ENCODE measurements at regions not wholly inside any gene's neighbourhood (a gene's known extent, or its start where the extent isn't known, plus 50 kb on each side); places are given as distances from the start of the nearest gene placed in this dataset.

DNA sequence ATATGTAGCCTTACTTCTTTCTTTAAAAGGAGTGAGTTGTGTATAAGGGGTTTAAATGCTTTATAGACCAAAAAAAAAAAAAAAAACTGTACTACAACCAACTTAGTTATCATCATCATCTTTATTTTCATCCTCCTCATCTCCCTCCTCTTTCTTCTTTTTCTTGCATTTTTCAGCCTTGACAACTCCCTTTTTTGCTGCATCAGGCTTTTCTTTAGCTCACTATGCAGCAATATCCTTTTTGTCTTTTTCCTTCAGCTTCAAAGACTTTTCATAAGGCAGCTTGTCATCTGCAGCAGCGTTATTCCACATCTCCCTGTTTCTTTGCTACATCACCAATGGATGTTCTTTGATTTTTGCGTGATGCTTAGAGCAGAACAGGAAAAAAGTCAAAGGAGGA lies 526.0 kb downstream of the ZNF608 start:
- CTCF ChIA-PET = no interaction called here
- Histone ChIP-seq H3K9me3 (replicated peaks; ENCODE audit: control insufficient read depth, insufficient read depth, low read length) (no peaks in the 10 kb centered on the region), H3K4me2 (ENCODE audit: insufficient read depth, low read length) (no peak overlapping the region), H3K27ac (ENCODE audit: insufficient read depth, low read depth, low read length) (no peak overlapping the region), H3K27me3 (ENCODE audit: control insufficient read depth in 2 of 2, insufficient read depth in 2 of 2, low read length in 2 of 2) (no peaks in the 10 kb centered on the region), H2AFZ (ENCODE audit: low read depth, low read length) (no peak overlapping the region), H4K20me1 (replicated peaks; ENCODE audit: control insufficient read depth, extremely low read depth, insufficient read depth, low read length) (no peaks in the 10 kb centered on the region), H3K9me1 (replicated peaks; ENCODE audit: control insufficient read depth, extremely low read depth, insufficient read depth, low read length) (no peaks in the 10 kb centered on the region), H3K4me1 (ENCODE audit: control insufficient read depth, extremely low read depth, insufficient read depth, low read length) (no peaks in the 10 kb centered on the region), H3K4me3 (replicated peaks in 1 of 3; ENCODE audit: insufficient read depth in 1 of 3, low read depth in 1 of 3, low read length in 3 of 3) (no peak overlapping the region), H3K9ac (replicated peaks; ENCODE audit: extremely low read depth, insufficient read depth, low read length) (no peak overlapping the region), H3K79me2 (ENCODE audit: control insufficient read depth, insufficient read depth, low read length) (no peaks in the 10 kb centered on the region), H3K36me3 (ENCODE audit: control insufficient read depth in 2 of 2, extremely low read depth in 1 of 2, insufficient read depth in 2 of 2, low read length in 2 of 2) (no peaks in the 10 kb centered on the region)
- dilution Hi-C loops (cut with MboI; ENCODE audit: extremely low pct_ligation_motif_present, low sequenced_read_pairs) (no loop called here), intact Hi-C loops (cut with micrococcal nuclease) (no loop called here)
- TF ChIP-seq EZH2 (IDR thresholded peaks at IDR 0.05; ENCODE audit: borderline replicate concordance, low read depth, low read length, severe bottlenecking) = no peak
- no peak for TF ChIP-seq POLR2AphosphoS5 (IDR thresholded peaks at IDR 0.05; ENCODE audit: insufficient read depth, low read depth, low read length)
- TF ChIP-seq POLR2A (IDR thresholded peaks at IDR 0.05; ENCODE audit: low read depth, low read length) = no peak
- TF ChIP-seq GATA2 (IDR thresholded peaks at IDR 0.05; ENCODE audit: insufficient read depth, insufficient read length, low read depth, low read length) = no peak
- TF ChIP-seq CTCF (IDR thresholded peaks at IDR 0.05; ENCODE audit: extremely low read depth in 1 of 2, insufficient read depth in 1 of 2, low read depth in 1 of 2, low read length in 2 of 2) = no peak
- TF ChIP-seq JUN (IDR thresholded peaks at IDR 0.05; ENCODE audit: borderline replicate concordance, insufficient read depth, insufficient read length, low read depth) = no peak
- TF ChIP-seq MYC (IDR thresholded peaks at IDR 0.05; ENCODE audit: low read depth, low read length) = no peak
- TF ChIP-seq FOS (IDR thresholded peaks at IDR 0.05; ENCODE audit: borderline replicate concordance, insufficient read depth, low read length) = no peak
- TF ChIP-seq, protein P1, sequence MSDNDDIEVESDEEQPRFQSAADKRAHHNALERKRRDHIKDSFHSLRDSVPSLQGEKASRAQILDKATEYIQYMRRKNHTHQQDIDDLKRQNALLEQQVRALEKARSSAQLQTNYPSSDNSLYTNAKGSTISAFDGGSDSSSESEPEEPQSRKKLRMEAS (IDR thresholded peaks at IDR 0.05; ENCODE audit: insufficient read depth, insufficient read length) = no peak
- POLR2A ChIA-PET = interaction anchor here (0.7 kb wide), 1 partner anchor 17 kb away, joined by 4 read pairs; no protein-coding TSS in a partner anchor
- no peak for DNase-seq (ENCODE audit: low read depth, low spot score)
- BruUV-seq (replicated peaks) = no TSS peak
- no peak for FAIRE-seq

Measured in endothelial cell of umbilical vein (primary cell).